Type B pancreatic cell (in vitro differentiated cells): ENCODE measurements at regions not wholly inside any gene's neighbourhood (a gene's known extent, or its start where the extent isn't known, plus 50 kb on each side); places are given as distances from the start of the nearest gene placed in this dataset.
"Not testable (repeated sequence)": the region's sequence is repeated elsewhere in the genome, so short reads cannot be mapped to it uniquely, and the experiment has no call there.

Experiments
- DNase-seq: peaks from one replicate; pipeline ENCODE4 v3.0.0; 2021; ENCODE audit warnings: mixed read lengths; ENCODE audit not compliant: unreplicated experiment; ENCODE audit errors: extremely low spot score
- H3K27ac Mint-ChIP-seq: 2 replicates; pipeline ENCODE4 v1.8.0; 2021; ENCODE audit warnings: mild to moderate bottlenecking, mixed read lengths
- H3K27me3 Mint-ChIP-seq: 2 replicates; pipeline ENCODE4 v1.8.0; 2021; ENCODE audit warnings: mixed read lengths
- H3K36me3 Mint-ChIP-seq: 2 replicates; pipeline ENCODE4 v1.8.0; 2021; ENCODE audit warnings: mixed read lengths
- H3K4me1 Mint-ChIP-seq: one replicate; pipeline ENCODE4 v1.8.0; 2021; ENCODE audit warnings: mixed read lengths; ENCODE audit not compliant: unreplicated experiment
- H3K4me3 Mint-ChIP-seq: 2 replicates; pipeline ENCODE4 v1.8.0; 2021; ENCODE audit warnings: mild to moderate bottlenecking, mixed read lengths
- H3K9me3 Mint-ChIP-seq: 2 replicates; pipeline ENCODE4 v1.8.0; 2021; ENCODE audit warnings: mixed read lengths
- TF ChIP-seq, protein P1 (sequence below): fragments of 200-600 bp; sonication (generic); conservative IDR thresholded peaks from 2 replicates; pipeline ENCODE4 v1.5.0; 2021; ENCODE audit warnings: antibody characterized with exemption, mild to moderate bottlenecking

DNA sequence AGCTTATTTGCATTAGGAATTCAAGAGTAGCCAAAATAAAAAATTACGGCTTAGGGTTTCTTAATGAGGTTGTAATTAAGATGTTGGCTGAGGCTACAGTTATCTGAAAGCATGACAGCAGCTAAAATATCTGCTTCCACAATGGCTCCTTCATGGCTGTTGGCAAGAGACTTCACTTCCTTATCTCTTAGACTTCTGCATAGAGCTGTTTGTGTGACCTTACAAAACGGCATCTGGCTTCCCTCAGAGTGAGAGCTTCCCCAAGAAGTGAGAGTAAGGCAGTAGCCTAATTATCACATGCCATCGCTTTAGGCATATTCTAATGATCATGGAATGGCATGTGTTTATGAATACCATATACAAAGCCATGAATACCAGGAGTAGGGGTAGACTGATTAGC lies 57.6 kb downstream of the CCDC59 start:
- Mint-ChIP-seq H3K27me3 (no peaks in the 10 kb centered on the region), H3K9me3 (no peaks in the 10 kb centered on the region), H3K4me1 (peaks cover 10% of the 10 kb centered on the region), H3K27ac (no peak overlapping the region), H3K4me3 (no peak overlapping the region), H3K36me3 (no peaks in the 10 kb centered on the region)
- TF ChIP-seq, protein P1, sequence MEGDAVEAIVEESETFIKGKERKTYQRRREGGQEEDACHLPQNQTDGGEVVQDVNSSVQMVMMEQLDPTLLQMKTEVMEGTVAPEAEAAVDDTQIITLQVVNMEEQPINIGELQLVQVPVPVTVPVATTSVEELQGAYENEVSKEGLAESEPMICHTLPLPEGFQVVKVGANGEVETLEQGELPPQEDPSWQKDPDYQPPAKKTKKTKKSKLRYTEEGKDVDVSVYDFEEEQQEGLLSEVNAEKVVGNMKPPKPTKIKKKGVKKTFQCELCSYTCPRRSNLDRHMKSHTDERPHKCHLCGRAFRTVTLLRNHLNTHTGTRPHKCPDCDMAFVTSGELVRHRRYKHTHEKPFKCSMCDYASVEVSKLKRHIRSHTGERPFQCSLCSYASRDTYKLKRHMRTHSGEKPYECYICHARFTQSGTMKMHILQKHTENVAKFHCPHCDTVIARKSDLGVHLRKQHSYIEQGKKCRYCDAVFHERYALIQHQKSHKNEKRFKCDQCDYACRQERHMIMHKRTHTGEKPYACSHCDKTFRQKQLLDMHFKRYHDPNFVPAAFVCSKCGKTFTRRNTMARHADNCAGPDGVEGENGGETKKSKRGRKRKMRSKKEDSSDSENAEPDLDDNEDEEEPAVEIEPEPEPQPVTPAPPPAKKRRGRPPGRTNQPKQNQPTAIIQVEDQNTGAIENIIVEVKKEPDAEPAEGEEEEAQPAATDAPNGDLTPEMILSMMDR = no peak
- no peak for DNase-seq

DNA sequence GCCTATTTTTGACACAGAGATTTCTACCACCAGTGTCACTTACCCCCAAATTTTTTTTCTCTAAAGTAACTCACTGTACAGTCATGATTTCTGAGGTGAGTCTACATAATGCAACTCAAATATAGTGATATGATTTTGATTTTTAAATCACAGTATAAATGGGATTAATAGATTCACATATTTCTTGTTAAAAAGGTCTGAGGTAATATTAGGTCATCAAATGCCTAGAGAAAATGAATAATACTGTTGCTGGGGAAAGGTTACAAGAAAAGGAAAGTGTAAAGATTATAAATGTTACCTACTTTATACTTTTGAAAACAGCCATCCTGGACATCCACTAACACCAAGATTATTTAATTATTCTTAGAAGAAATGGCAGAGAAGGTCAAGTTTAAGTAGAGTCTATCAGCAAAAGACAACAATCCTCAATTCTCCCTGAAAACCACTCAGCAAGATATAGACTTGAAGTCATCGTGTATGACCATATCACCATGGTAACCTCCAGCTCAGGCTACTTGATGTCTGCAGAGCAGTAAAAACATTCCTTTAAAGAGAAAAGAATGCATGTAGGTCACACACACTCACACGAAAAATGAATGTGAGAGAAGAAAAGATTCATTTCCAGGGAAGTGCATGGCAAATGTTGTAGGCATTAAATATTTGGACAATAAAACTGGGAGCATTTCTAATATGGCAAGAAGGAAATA lies 58.7 kb downstream of the CCDC59 start:
- Mint-ChIP-seq H3K27ac (peak overlapping the region; percentile 12), H3K27me3 (no peaks in the 10 kb centered on the region), H3K4me1 (peaks cover 10% of the 10 kb centered on the region), H3K4me3 (no peak overlapping the region), H3K9me3 (no peaks in the 10 kb centered on the region), H3K36me3 (no peaks in the 10 kb centered on the region)
- TF ChIP-seq, protein P1 = no peak
- DNase-seq = no peak

DNA sequence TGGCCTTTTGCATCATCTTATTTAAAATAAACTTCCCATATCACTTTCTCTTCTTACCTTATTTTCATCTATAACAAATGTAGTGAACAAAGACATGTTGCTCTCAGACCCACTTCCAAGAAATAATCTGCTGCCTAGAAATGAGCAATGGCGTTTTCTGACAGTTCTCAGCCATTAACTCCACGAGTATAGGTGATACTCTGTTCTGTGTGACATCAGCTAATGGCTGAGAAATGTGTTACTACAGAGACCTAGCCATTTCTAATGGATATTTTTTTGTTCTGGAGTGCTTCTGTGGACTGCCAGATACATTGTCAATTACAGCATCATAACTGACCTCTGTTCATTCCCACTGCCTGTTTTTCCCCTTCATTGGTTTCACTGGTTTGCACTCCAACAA lies 67.8 kb downstream of the CCDC59 start:
- no peak overlapping the region for H3K4me3 Mint-ChIP-seq
- TF ChIP-seq, protein P1 = no peak
- no peaks in the 10 kb centered on the region for H3K4me1 Mint-ChIP-seq
- H3K27me3 Mint-ChIP-seq = peaks cover 10% of the 10 kb centered on the region
- no peaks in the 10 kb centered on the region for H3K9me3 Mint-ChIP-seq
- no peak overlapping the region for H3K27ac Mint-ChIP-seq
- no peaks in the 10 kb centered on the region for H3K36me3 Mint-ChIP-seq
- no peak for DNase-seq

DNA sequence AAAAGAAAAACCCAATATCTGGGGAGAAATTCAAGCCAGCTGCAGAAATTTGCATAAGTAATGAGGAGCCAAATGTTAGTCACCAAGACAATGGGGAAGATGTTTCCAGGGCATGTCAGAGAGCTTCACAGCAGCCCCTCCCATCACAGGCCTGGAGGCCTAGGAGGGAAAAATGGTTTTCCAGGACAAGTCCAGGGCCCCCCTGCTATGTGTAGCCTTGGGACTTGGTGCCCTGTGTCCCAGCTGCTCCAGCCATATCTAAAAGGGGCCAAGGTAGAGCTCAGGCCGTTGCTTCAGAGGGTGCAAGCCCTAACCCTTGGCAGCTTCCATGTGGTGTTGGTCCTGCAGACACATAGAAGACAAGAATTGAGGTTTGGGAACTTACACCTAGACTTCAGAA lies 76.9 kb downstream of the CCDC59 start:
- not testable (repeated sequence) for H3K27ac Mint-ChIP-seq, H3K36me3 Mint-ChIP-seq, H3K4me3 Mint-ChIP-seq, H3K4me1 Mint-ChIP-seq, H3K9me3 Mint-ChIP-seq, H3K27me3 Mint-ChIP-seq, DNase-seq

DNA sequence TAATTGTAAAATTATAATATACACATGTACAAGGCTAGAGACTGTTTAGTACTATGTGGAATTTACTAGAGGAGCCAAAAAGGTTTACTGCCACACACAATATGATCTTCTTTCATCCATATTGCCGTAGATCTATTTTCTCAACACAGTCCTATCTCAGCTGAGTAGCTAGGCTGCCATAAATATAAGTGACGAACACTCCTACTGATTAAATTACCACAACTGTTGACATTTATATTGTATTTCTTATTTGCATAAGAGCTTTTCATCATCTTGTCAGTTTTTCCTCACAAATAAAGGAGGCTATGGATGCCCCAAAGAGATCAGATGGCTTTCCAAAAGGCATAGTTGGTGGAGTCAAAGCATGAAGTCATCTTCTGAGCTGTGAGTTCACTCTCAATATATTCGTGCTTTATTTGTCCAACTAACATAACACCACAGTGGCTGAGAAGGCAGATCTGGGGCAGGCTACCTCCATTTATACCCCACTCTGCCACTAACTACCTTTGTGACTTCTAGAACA lies 78.6 kb downstream of the CCDC59 start:
- Mint-ChIP-seq H3K27ac (no peak overlapping the region), H3K9me3 (peaks cover 6% of the 10 kb centered on the region), H3K36me3 (no peaks in the 10 kb centered on the region), H3K4me1 (no peaks in the 10 kb centered on the region), H3K27me3 (no peaks in the 10 kb centered on the region), H3K4me3 (no peak overlapping the region)
- TF ChIP-seq, protein P1 = no peak
- no peak for DNase-seq

DNA sequence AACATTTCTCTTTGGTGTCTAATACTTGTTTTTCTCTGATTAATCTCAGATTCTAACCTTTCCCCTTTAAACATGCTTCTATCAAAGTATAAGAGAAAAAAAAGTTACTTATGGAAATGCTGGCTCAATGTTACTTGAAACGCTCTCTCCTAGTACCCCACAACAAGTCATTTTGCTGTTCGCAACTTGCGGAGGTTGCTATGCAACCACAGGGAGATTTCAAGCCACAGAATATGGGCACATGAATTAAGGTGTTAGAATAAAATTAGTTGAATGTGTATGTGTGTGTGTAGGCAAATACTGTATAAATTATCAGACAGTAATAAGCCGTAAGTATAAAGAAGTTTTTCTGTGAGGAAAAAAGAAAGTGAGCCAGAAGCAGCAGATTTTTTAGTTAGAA lies 80.6 kb downstream of the CCDC59 start:
- Mint-ChIP-seq H3K27ac (no peak overlapping the region), H3K36me3 (no peaks in the 10 kb centered on the region), H3K27me3 (no peaks in the 10 kb centered on the region), H3K4me3 (no peak overlapping the region), H3K9me3 (peaks cover 6% of the 10 kb centered on the region), H3K4me1 (no peaks in the 10 kb centered on the region)
- TF ChIP-seq, protein P1 = no peak
- DNase-seq = no peak
